Testis (tissue), 2 donors: ENCODE measurements at regions not wholly inside any gene's neighbourhood (a gene's known extent, or its start where the extent isn't known, plus 50 kb on each side); places are given as distances from the start of the nearest gene placed in this dataset.

ENCODE experiments used
- POLR2A ChIP-seq: fragments of 450-650 bp; IDR thresholded peaks from one replicate; pipeline ENCODE4 v1.6.1; 2017; ENCODE audit warnings: antibody characterized with exemption, mild to moderate bottlenecking, moderate library complexity
- TF ChIP-seq, protein P1 (sequence below), 3 experiments: fragments of 450-650 bp in 2 of 3; fragments of 200-600 bp in 1 of 3; sonication (generic) in 1 of 3; IDR thresholded peaks; one replicate each; pipeline ENCODE4 v1.5.1; 2016 to 2019; ENCODE audit warnings: antibody characterized with exemption in 3 of 3, mild to moderate bottlenecking in 2 of 3, moderate library complexity in 1 of 3

DNA sequence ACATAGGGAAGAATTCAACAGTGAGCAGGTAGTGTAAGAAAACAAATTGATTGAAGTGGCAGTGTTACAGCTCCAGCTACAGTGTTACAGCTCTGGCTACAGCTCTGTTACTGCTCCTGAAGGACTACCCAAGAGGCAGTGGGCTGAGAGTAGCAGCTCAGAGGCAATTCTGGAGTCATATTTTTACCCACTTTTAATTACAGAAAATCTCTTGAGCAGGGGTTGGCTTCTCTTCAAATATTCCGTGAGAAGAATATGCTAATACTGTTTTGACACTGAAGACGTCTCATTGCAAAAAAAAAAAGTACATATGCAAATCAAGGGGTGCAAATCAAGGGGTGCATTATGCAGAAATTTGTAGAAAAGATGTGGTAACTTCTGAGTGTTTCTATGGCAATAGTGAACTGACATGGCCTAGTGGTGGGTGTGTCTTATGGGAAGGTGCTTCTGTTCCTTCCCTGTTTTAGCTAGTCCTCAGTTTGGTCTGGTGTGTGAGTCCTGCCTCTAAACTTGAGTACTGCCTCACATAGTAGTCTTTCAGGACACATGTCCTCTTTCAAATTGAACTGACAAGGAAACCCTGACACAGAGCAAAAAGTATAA is 630.8 kb upstream of the AMELY start:
- TF ChIP-seq POLR2A = no peak
- TF ChIP-seq, protein P1, sequence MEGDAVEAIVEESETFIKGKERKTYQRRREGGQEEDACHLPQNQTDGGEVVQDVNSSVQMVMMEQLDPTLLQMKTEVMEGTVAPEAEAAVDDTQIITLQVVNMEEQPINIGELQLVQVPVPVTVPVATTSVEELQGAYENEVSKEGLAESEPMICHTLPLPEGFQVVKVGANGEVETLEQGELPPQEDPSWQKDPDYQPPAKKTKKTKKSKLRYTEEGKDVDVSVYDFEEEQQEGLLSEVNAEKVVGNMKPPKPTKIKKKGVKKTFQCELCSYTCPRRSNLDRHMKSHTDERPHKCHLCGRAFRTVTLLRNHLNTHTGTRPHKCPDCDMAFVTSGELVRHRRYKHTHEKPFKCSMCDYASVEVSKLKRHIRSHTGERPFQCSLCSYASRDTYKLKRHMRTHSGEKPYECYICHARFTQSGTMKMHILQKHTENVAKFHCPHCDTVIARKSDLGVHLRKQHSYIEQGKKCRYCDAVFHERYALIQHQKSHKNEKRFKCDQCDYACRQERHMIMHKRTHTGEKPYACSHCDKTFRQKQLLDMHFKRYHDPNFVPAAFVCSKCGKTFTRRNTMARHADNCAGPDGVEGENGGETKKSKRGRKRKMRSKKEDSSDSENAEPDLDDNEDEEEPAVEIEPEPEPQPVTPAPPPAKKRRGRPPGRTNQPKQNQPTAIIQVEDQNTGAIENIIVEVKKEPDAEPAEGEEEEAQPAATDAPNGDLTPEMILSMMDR (IDR thresholded peaks at IDR 0.05) = no peak
